CD4-positive, alpha-beta T cell treated with Interferon gamma for 1 hour (primary cell): ENCODE measurements at regions not wholly inside any gene's neighbourhood (a gene's known extent, or its start where the extent isn't known, plus 50 kb on each side); places are given as distances from the start of the nearest gene placed in this dataset.
"Not testable (repeated sequence)": the region's sequence is repeated elsewhere in the genome, so short reads cannot be mapped to it uniquely, and the experiment has no call there.

Experiments used
- DNase-seq: peaks from one replicate; pipeline ENCODE4 v3.0.0-alpha.2; 2020

DNA sequence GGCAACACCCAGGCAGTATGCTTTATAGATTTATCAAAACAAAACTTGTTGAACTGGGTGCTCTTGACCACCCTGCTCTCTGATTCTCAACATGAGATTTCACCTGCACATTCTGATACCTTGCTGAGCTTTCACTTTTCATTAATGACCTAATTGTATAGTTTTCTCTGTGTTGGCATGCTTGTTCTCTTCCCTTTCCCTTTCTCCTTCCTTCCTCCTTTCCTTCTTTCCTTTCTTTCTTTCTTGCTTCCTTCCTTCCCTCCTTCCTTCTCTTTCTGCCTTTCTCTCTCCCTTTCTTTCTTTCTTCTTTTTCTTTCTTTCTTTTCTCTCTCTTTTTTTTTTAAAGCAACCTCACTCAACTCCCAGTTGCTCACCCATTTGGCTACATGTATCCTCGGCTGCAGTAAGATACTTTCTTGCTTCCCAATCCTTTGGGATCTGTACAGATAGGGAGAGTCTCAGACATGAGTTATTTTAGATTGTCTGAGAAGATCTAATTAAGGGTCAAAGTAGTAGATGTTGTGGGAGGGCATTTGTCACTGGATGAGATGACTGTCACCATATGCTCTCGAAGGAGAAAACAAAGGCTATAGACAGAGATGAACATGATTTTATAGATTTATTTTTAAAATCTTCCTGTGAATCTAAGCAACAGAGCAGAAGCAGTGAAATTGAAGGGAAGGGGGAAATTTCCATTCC, 458.0 kb downstream of the USP25 start:
- no peak for DNase-seq

DNA sequence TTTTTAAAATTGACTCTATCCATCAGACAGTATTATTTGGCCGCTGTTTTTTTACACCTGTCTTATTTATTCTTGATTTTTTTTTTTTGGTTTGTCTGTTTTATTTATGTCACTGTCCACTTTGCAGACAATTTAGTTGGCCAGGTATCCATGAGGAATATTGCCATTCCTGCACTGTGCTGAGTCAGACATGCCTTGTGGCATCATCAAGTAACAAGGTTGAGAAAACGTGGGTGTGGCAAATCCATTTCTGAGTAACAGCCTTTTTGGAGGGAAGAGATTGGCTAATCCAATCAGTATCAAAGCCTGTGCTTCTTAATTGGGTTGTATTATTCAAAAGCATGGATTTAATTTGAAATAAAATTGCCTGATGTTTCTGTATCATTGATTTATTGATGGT, 463.1 kb downstream of the USP25 start:
- no peak for DNase-seq

DNA sequence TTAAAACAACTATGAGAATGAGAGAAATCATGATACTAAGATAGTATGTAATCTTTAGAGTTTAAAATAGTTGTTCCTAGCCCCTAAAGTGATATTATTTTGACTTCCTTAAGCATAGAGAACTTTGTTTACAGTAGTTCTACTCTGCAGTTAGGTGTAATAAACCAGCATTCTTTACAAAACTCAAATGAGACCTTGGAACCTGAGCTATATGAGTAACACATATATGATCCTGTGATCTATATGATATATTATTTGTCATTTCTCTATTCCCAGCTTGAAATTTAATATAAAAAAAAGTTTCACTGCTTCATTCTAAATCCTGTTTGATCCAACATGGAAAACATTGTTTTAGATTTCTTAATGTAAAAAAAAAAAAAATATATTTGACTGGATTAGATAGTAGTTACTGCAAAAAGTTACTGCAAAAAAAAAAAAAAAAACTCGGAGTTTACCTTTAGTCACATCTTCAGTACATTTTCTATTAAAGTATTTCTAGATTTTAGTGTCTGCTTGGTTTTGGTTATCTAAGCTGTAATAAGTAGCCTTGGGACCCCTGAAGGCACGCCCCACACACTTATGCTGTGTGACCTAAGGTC, 463.8 kb downstream of the USP25 start:
- DNase-seq: no peak

DNA sequence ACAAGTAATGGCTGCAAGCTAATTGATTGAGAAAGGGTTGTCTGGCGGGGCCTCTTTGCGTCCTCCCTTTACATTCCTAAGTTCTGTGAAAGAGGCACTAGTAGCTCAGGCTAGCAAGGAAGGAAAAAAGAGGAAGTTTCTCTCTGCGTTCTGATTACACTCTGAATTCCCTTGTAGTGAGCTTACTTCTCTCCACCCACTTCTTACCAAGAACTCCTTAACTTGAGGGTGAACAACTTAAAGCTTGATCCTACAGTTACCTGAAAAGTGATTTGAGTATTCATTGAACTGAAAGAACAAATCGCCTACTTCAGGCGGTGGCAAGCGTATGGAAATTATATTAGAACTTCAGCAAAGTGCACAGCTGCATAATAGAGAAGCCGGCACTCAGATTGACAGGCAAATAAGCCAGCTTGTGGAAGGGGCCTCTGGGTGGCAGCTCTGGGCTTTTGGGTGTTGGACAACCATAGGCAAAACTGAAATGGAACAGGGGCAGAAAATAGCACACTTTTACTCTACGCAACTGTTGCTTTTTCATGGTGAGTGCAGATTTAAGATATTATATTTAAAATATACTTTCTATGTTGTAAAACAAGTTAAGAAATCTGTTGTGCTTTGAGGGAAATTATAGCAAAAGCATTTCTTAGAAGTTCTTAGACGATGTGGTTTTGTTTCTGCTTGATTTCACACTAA, 464.5 kb downstream of the USP25 start:
- no peak for DNase-seq

DNA sequence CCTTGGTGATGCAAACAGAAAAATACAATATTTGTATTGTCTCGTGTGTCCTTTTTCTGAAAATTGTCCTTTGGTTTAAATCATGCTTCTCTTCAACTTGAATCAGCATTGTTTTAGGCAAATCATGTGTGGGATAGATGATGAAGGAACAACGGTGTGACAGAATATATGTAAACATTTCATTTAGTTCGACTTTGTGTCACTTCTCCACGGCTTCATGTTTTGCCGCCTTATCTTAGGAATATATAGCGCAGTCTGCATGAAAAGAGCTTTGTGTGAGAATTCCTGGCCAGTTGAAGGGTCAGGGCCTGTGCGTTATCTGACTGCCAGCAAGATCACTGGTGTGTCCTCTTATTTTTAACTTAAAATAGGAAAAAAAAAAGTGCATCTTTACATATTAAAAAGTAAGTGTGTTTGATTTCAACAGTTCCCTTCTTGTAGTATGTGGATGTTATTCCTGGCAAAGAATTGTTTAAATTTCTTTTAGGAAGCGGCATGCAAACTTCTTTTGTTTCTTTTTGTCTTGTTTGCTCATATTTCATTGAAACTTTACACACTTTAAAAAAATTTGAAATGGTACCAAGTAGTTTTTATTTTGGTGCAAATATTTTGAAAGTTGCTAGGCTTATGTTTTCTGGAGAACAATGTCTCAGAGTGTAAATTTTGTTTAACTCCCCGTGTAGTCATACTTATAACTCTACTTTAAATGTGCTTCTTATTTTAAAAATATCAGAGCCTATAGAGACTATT, 465.2 kb downstream of the USP25 start:
- no peak for DNase-seq

DNA sequence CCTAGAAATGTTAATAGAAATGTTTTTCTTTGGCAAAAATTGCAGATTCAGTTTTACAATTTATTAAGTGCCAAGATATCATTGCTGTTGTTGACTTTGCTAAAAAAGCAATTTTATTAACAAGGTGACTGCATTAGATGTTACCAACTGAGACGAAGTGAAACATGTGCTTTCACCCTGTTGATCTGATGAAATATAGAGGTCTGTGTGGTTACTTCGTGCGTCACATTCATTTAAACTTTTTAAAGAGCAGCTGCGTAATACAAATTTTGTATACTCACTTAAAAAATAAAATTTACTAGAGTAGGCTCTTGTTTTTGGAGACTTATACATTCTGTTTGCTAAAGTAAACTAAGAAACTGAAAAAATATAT, 465.7 kb downstream of the USP25 start:
- DNase-seq: no peak

DNA sequence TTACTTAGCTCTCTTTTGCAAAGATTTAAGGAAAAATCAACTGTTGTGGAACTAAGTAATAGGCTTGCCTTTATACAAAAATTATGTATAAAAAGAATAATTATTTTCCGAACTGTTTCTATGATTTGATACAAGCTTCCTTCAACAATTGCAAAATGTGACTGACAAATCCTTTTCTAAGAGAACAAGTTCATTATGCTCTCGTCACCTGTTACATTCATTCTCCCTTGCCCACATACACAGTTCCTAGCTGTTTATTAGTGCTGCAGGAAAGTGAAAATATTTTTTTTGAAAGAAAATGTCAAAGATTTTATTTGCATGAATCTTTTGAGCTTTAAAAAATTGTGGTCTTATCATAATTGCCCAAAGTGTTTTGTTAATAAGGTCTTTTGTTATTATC, 466.2 kb downstream of the USP25 start:
- no peak for DNase-seq

DNA sequence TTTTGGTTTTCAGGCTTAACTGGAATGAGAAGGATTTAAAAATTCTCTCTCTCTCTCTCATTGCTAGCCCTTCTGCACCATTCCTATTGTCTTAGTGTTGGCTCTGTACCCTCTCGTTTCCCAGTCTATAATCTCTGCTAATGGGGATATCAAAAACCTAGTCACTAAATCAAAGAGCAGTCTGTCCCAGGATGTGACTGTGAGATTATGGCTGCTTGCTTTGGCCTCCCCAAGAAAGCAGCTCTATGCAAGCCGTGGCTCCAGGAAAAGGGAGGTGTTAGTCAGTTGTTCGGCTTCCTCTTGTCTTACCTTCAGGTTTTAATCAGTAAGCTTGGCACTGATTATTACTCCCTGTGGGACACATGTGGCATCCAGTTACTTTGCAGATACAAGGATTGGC, 468.8 kb downstream of the USP25 start:
- no peak for DNase-seq

DNA sequence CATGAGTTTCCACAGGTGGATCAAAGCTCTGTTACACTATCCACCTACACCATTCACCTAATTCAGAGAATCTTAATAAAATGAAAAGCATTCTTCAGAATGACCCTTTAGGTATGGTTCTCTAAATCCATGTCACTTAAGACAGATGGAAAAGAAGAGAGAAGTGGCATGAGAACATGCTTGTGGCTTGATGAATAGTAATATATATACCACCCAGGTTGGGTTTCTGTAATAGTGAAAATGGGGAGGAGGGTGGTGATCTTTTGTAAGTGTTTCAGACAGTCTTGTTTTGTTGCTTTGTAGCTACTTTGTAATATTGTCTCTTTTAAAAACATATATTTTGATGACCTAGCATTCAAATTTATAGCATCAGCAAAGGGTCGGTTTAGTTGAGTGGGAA, 469.8 kb downstream of the USP25 start:
- DNase-seq: no peak

DNA sequence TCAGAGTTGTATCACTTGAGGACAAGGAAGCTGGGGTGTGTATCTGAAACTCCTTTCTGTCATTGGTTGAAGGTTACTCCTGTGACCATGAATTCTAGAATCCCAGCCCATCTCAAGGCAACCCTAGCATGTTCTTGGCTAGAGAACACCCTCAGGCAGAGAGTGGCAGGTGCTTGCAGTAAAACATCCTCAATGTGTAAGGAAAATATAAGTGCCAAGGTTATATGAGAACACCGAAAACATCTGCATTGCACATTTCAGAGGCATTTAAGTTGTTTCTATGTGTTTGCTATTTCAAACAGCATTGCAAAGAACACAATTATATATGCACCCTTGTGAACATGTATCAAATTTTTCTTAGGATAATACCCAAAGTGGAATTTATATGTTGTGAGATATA, 471.9 kb downstream of the USP25 start:
- no peak for DNase-seq

DNA sequence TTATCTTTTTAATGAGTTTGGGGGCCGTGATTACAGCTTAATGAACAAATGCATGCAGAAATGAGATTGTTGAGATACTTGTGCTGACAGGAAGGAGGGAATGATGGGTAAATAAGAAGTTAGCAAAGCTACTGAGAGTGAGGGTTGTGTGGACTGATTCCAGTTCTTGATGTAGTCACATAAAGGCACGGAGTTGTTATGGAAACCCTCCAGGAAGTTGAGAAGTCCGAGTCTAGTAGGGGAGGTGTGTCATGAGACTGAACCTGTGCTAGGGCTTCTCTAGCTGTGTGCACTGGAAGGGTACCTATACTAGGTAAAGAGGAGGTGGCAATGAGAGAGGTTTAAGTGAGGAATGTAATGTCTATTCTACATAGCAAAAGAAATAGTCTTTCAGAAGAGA, 475.7 kb downstream of the USP25 start:
- no peak for DNase-seq

DNA sequence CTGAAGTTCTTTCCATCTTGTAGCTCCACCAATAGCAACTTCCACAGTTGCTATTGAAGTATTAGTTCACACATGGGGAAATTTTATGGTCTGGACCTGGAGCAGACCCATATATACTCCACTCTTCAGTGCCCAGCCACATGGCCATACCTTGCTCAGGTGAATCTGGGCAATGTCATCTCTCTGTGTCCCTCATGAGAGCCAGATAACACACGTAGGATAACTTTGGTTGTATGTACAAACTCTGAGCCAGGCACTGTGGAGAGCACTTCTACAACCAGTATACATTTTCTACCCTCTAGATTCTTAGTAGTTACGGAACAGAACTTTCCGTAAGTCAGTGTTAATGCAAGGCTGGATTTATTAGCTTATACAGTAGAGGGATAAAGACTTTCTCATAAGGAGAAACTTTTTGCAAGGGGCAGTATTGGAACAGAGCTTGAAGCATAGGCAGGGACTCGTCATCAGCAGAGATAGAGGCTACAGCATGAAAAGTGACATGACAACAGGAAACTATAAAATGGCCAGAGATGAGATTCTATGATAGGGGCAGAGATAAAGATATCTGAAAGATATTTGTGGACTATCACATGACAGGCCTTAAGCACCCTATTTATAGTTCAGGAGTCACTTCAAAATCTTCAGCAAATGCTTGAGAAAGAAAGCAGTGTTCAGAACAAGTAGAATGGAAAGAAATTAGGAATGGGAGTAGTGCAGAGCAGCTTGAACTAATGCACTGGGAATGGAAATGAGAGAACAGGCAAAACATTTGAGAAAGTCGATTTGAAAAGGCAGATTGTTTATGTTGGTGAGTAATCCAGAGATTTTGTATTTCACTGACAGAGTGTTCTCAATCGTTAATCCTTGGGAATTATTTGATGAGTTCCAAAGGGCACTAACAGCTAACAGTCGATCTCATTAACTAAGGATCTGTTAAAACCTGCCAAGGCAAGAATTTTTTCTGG, 481.8 kb downstream of the USP25 start:
- DNase-seq: no peak

DNA sequence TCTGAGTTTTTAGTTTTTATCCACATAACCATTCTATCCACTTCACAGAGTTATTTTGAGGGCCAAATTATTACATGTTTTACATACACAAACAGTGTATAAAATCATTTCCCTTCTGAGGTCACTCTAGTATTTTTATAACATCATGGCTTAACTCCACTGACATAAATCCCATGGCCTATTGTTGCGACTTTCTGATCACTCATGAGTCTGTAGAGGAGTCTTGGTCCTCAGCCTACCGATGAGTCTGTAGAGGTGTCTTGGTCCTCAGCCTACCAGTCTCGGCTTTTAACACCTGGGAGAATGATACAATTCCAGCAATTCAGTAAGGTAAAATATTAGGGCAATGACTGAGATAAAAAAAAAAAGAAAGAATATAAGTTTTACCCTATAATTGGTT, 483.7 kb downstream of the USP25 start:
- DNase-seq: no peak

DNA sequence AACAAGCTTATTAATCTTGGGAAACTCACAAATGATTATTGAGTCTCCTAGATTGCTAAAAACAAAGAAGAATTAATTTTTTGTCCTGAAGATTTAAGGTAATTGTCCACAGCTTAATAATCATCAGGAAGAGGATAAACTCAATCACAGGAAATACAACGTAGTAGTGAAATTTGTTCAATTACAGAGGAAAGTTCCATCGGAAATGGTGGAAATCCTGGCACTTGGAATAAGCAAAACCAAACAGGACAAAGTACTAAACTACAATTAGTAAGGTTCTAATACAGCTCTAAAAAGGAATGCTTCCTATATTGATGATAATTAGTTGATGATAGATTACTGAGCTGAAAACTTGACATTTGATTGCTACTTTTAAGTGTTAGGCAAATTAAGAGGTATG, 485.4 kb downstream of the USP25 start:
- DNase-seq: no peak

DNA sequence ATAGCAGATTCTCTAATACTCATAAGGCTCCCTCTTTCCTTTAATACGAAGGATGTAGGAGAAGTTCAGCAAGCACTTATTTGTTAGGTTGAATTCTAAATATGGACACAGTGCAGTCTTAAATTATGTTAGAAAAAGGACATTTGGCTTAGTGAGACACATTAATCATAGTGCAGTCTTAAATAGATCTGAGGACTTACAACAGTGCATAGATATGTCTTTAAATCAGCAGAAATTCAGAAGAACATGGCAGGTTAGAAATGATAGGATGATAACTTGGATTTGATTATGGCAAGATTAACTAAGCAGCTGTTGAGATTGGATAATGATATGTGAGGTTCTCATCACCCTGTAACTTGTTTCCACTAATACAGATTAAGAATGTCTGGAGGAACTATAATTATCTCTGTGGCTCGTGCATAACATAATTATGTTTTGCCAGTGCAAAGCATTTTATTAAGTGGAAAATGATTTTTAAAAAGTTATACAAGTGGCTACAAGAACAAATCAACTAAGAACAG, 485.9 kb downstream of the USP25 start:
- no peak for DNase-seq

DNA sequence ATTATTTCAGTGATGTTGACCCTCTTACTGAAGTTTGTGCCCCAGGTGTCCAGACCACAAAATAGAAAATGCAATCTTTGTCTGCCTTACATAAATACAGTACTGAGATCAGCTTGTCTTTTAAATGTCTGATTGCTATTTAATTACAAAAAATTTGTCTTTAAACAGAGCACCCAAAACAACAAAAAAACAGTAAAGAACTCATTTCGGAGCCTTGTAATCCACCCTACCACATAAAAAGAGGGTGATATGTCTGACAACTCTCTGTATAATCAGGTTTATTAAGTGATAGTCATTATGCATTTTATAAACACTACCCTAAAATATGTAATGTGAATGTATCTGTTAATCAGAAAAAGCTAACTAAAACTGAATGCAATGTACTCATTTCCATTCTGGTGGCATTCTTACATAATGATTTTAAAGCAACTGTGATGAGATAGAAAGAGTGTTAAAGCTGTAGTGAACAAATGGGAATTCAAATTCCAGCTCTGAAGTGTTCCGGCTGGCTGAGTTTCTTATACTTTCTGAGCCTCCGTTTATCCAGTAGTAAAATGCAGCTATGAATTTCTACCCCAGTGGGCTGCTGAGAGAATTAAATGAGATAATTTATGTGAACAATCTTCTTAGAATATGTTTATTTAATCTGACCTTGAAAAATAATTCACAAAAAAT, 486.6 kb downstream of the USP25 start:
- DNase-seq: no peak

DNA sequence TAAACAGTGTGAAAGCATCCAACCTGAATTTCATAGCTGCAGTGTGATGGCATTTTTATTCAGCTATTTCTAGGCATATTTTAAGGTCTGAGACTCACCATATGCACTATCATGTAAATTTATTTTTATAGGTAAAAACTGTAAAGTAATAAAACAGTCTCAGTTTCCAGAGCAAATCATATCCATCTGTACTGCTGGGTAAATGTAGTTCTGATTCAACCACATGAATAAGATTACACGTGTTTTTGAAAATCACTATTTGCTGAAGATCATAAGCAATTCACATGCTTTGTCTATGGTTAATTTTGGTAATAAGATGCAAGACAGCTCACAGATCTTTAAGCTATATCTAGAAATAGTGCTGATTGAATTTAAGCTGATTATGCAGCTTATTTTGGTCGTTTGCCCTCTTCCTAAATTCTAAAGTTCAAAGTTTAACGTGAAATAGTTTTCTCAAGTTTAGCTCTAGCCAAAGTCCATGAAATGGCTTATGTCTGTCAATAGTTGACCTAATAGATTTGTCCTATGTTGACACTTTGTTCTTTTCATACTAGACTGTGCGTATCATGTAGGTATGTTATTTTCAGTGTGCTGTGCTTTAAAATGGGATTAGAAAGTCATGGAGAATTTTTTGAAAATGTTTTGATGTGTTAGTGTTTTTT, 489.0 kb downstream of the USP25 start:
- no peak for DNase-seq

DNA sequence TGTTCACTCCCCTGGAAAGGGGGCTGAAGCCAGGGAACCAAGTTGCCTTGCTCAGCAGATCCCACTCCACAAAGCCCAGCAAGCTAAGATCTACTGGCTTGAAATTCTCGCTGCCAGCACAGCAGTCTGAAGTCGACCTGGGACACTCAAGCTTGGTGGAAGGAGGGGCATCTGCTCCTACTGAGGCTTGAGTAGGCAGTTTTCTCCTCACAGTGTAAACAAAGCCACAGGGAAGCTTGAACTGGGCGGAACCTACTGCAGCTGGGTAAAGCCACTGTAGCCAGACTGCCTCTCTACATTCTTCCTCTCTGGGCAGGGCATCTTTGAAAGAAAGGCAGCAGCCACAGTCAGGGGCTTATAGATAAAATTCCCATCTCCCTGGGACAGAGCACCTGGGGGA, 495.0 kb downstream of the USP25 start:
- not testable (repeated sequence) for DNase-seq

DNA sequence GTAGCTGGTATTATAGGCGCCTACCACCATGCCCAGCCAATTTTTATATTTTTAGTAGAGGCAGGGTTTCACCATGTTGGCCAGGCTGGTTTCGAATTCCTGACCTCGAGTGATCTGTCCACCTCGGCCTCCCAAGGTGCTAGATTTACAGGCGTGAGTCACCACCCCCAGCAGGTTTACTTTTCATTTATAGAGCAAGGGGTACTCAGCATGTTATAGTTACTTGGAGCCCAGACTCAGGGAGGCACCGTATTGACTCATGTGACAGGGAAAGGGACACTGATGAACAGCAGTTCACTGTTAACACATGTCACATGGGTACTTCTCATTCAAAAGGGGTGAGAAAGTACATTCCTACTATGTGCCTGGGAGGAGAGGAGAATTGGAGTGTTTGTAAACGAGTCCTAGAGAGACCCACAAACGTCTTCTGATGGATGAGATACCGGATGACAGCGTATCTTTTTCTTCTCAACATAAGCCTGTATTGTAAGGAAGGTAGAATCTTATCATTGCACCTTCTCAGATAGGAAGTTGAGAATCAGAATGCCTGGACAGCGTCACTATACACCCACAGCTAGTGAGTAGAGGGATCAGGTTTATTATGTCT, 510.0 kb downstream of the USP25 start:
- DNase-seq: no peak

DNA sequence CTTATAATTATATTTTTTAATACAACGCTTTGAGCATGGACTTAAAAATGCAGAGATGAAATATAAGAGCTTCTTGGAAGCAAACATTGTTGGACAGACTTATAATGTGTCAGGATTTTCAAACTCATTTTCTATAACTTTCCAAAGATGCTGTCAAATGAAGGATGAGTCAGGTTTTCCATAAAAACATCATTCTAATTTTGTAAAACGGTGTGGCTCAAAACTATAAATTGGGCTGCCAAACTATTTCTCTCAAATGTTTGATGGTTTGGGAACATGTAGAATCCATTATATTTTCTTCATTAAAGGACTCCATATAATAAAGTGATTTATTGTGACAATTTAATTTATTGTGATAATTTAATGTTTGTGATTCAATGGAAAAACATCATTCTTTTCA, 511.2 kb downstream of the USP25 start:
- DNase-seq: no peak

DNA sequence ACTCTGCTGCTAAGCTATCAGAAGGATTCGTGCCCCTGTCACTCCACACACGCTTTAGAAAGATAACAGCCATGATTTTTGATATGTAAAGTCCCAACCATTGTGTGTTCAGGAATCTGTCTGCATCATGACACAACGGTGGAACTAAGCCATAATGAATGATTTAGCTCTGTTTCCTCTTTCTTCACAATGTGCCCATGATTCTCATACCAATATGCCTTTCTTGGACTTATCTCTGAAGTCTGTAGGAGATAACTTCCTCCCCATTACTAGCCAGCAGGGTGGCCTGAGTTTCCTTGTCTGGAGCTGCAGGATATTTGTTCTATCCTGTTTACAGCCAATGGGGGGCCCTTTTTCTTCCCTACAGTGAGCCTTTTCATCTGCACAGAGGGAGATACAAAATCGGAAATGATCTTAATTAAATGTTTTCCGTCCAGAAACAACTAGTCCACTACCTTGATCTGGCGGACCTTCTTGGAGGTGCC, 511.7 kb downstream of the USP25 start:
- DNase-seq: no peak
